Calu3 (cell line): ENCODE measurements at regions not wholly inside any gene's neighbourhood (a gene's known extent, or its start where the extent isn't known, plus 50 kb on each side); places are given as distances from the start of the nearest gene placed in this dataset.

Experiments
- BruUV-seq: library from RNA; stranded (reverse); fragments of 400-500 nt; replicated peaks from 2 replicates; lab custom pipeline; 2021; lab: Mats Ljungman, UMichigan
- CTCF ChIA-PET: fragments of 300-600 bp; sonication (Branson Sonifier 250); formaldehyde crosslinking; loops from one replicate; lab custom pipeline; 2022; ENCODE audit warnings: antibody characterized with exemption; lab: Charles Lee
- DNase-seq: peaks from one replicate; pipeline ENCODE4 v3.0.0; 2022
- H3K27ac Mint-ChIP-seq: one replicate; pipeline ENCODE4 v1.8.0; 2022; ENCODE audit warnings: mixed read lengths; ENCODE audit not compliant: unreplicated experiment
- H3K27me3 Mint-ChIP-seq: one replicate; pipeline ENCODE4 v1.8.0; 2022; ENCODE audit warnings: mixed read lengths; ENCODE audit not compliant: unreplicated experiment
- H3K36me3 Mint-ChIP-seq: one replicate; pipeline ENCODE4 v1.8.0; 2022; ENCODE audit warnings: mild to moderate bottlenecking, moderate library complexity, mixed read lengths; ENCODE audit not compliant: insufficient read depth, unreplicated experiment
- H3K4me1 Mint-ChIP-seq: one replicate; pipeline ENCODE4 v1.8.0; 2022; ENCODE audit warnings: mild to moderate bottlenecking, low read depth, mixed read lengths; ENCODE audit not compliant: unreplicated experiment
- H3K4me3 Mint-ChIP-seq: one replicate; pipeline ENCODE4 v1.8.0; 2022; ENCODE audit warnings: mild to moderate bottlenecking, low read depth, moderate library complexity, mixed read lengths; ENCODE audit not compliant: unreplicated experiment
- H3K9me3 Mint-ChIP-seq: one replicate; pipeline ENCODE4 v1.8.0; 2022; ENCODE audit warnings: low read depth, mixed read lengths; ENCODE audit not compliant: unreplicated experiment
- intact Hi-C: fragments of 100-400 bp; cut with micrococcal nuclease; formaldehyde crosslinking; loops from one replicate; pipeline ENCODE4 v1.10.0; 2022; ENCODE audit not compliant: unreplicated experiment
- TF ChIP-seq, protein P1 (sequence below): fragments of 200-600 bp; IDR thresholded peaks from one replicate; pipeline ENCODE4 v1.8.0; 2022; ENCODE audit warnings: antibody characterized with exemption; ENCODE audit not compliant: unreplicated experiment

GRCh38 chr1:217969428-217969827 lies 315.7 kb upstream of the RRP15 start:
- DNase-seq, result no peak
- Mint-ChIP-seq H3K4me3 (no peak overlapping the region), H3K4me1 (peaks cover 7% of the 10 kb centered on the region), H3K36me3 (no peaks in the 10 kb centered on the region), H3K27ac (no peak overlapping the region), H3K27me3 (peaks cover 57% of the 10 kb centered on the region), H3K9me3 (no peaks in the 10 kb centered on the region)
- CTCF ChIA-PET, result no interaction called here
- BruUV-seq, result no TSS peak
- TF ChIP-seq, protein P1, sequence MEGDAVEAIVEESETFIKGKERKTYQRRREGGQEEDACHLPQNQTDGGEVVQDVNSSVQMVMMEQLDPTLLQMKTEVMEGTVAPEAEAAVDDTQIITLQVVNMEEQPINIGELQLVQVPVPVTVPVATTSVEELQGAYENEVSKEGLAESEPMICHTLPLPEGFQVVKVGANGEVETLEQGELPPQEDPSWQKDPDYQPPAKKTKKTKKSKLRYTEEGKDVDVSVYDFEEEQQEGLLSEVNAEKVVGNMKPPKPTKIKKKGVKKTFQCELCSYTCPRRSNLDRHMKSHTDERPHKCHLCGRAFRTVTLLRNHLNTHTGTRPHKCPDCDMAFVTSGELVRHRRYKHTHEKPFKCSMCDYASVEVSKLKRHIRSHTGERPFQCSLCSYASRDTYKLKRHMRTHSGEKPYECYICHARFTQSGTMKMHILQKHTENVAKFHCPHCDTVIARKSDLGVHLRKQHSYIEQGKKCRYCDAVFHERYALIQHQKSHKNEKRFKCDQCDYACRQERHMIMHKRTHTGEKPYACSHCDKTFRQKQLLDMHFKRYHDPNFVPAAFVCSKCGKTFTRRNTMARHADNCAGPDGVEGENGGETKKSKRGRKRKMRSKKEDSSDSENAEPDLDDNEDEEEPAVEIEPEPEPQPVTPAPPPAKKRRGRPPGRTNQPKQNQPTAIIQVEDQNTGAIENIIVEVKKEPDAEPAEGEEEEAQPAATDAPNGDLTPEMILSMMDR, result no peak
- intact Hi-C loops, result no loop called here

- no peaks in the 10 kb centered on the region for H3K4me1 Mint-ChIP-seq
- H3K9me3 Mint-ChIP-seq, result peaks cover 3% of the 10 kb centered on the region
- peaks cover 46% of the 10 kb centered on the region for H3K27me3 Mint-ChIP-seq
- intact Hi-C loops, result no loop called here
- H3K27ac Mint-ChIP-seq, result no peak overlapping the region
- no TSS peak for BruUV-seq
- H3K36me3 Mint-ChIP-seq, result no peaks in the 10 kb centered on the region
- TF ChIP-seq, protein P1, result no peak
- CTCF ChIA-PET, result no interaction called here
- DNase-seq, result no peak
- no peak overlapping the region for H3K4me3 Mint-ChIP-seq
These were observed 307.1 kb upstream of the RRP15 start for GRCh38 chr1:217977943-217978342.

DNA sequence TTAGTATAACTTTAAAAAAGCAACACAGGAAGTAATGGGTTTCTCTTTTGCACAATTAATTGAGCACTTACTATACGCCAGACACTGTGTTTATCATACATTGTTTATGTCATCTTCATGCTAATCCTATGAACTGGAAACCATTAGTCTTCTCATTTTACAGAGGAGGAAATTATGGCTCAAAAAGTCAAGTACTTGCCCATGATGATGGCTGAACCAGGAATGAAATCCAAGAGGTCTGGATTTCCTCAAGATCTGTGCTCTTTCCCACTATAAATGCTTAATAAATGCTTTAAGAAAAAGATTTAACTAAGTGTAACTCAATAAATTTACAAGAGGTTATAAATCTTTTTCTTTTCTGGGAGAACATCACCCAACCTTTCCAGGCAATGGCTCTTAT lies 303.7 kb upstream of the RRP15 start:
- H3K36me3 Mint-ChIP-seq, result no peaks in the 10 kb centered on the region
- BruUV-seq, result no TSS peak
- no peaks in the 10 kb centered on the region for H3K4me1 Mint-ChIP-seq
- DNase-seq, result no peak
- peaks cover 3% of the 10 kb centered on the region for H3K9me3 Mint-ChIP-seq
- CTCF ChIA-PET, result interaction anchor here (0.6 kb wide), 1 partner anchor 44 kb away, joined by 4 read pairs; no protein-coding TSS in a partner anchor
- intact Hi-C loops, result no loop called here
- no peak overlapping the region for H3K27ac Mint-ChIP-seq
- TF ChIP-seq, protein P1, result no peak
- peaks cover 24% of the 10 kb centered on the region for H3K27me3 Mint-ChIP-seq
- H3K4me3 Mint-ChIP-seq, result no peak overlapping the region

DNA sequence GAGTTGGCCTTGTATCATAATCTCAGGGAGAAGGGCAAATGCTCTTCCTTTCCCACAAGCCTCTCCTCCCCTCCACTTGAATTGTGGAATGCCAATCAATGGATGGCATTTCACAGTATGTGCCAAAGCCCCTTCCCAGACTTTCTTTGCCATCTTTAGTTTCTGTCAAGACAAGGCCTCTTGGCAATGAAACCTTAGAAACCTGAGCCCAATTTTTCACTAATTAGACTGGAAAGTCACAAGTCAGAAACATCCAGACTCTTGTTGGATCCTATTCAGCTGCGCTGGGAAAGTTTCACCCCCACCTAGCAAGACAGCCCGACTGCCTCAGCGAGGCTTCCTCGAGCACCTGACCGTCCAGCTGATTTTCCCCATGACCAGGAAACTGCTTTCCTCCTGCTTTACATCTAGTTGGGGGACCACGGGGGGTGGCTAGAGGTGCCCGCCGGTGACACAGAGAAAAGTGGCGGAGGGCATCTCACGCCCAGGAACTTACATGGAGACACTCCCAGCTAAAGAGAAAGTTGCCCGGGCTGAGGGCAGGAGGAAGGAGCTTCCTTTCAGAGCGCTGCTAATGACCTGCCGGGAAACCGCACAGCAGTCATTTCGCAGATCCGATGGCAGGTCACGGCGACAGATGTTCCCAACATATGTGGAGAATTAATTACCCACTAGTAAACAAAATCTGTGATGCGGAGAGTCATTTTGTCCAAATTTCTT lies 302.6 kb upstream of the RRP15 start:
- no peak for DNase-seq
- Mint-ChIP-seq H3K4me1 (no peaks in the 10 kb centered on the region), H3K27me3 (peaks cover 14% of the 10 kb centered on the region), H3K27ac (no peak overlapping the region), H3K4me3 (no peak overlapping the region), H3K36me3 (no peaks in the 10 kb centered on the region), H3K9me3 (no peaks in the 10 kb centered on the region)
- TF ChIP-seq, protein P1, result no peak
- no TSS peak for BruUV-seq
- CTCF ChIA-PET, result no interaction called here
- intact Hi-C loops, result no loop called here
